ENCODE measurements at regions not wholly inside any gene's neighbourhood (a gene's known extent, or its start where the extent isn't known, plus 50 kb on each side); places are given as distances from the start of the nearest gene placed in this dataset.

DNA sequence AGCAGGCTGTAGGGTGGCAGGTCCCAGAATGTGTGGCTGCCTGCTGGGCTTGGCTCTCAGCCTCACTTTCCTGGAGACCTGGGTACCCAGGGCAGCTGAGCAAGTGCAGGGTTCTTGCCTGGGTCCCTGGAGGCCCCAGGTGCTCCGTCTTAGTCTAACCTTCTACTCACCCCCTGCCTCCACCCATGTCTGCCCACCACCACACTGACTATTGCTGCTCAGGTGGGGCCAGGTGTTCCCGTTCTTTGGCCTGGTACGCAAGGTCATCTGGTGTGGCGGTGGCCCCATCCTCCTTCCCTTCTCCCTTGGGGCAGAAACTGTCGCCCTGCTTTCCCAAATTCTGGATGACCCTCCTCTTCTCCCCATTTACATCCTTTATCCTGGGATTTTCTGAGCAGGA is 319.9 kb downstream of the TMEM121 start:
- H3K4me3 Mint-ChIP-seq: no peak overlapping the region
- H3K36me3 Mint-ChIP-seq (ENCODE audit: low read depth): peaks cover 6% of the 10 kb centered on the region; the same call in 1 of the 2 replicates
- peaks cover 2% of the 10 kb centered on the region; the same call in 1 of the 2 replicates for H3K27me3 Mint-ChIP-seq (ENCODE audit: insufficient read depth)
- no peak for DNase-seq
- TF ChIP-seq, protein P1, sequence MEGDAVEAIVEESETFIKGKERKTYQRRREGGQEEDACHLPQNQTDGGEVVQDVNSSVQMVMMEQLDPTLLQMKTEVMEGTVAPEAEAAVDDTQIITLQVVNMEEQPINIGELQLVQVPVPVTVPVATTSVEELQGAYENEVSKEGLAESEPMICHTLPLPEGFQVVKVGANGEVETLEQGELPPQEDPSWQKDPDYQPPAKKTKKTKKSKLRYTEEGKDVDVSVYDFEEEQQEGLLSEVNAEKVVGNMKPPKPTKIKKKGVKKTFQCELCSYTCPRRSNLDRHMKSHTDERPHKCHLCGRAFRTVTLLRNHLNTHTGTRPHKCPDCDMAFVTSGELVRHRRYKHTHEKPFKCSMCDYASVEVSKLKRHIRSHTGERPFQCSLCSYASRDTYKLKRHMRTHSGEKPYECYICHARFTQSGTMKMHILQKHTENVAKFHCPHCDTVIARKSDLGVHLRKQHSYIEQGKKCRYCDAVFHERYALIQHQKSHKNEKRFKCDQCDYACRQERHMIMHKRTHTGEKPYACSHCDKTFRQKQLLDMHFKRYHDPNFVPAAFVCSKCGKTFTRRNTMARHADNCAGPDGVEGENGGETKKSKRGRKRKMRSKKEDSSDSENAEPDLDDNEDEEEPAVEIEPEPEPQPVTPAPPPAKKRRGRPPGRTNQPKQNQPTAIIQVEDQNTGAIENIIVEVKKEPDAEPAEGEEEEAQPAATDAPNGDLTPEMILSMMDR (IDR thresholded peaks at IDR 0.05): no peak
- H3K9me3 Mint-ChIP-seq: peaks cover 65% of the 10 kb centered on the region
- no peak overlapping the region for H3K27ac Mint-ChIP-seq
- no peaks in the 10 kb centered on the region for H3K4me1 Mint-ChIP-seq (ENCODE audit: low read depth)

GRCh38 chr14:105847400-105847799 is 321.0 kb downstream of the TMEM121 start:
- TF ChIP-seq, protein P1 (IDR thresholded peaks at IDR 0.05): no peak
- Mint-ChIP-seq H3K9me3 (peaks cover 58% of the 10 kb centered on the region), H3K27ac (no peak overlapping the region), H3K4me1 (ENCODE audit: low read depth) (no peaks in the 10 kb centered on the region), H3K36me3 (ENCODE audit: low read depth) (peaks cover 6% of the 10 kb centered on the region; the same call in 1 of the 2 replicates), H3K27me3 (ENCODE audit: insufficient read depth) (no peaks in the 10 kb centered on the region), H3K4me3 (no peak overlapping the region)
- no peak for DNase-seq

- H3K4me1 Mint-ChIP-seq (ENCODE audit: low read depth): no peaks in the 10 kb centered on the region
- TF ChIP-seq, protein P1 (IDR thresholded peaks at IDR 0.05): no peak
- no peaks in the 10 kb centered on the region for H3K27me3 Mint-ChIP-seq (ENCODE audit: insufficient read depth)
- no peak overlapping the region for H3K27ac Mint-ChIP-seq
- H3K4me3 Mint-ChIP-seq: no peak overlapping the region
- DNase-seq: no peak
- H3K9me3 Mint-ChIP-seq: peaks cover 59% of the 10 kb centered on the region
- H3K36me3 Mint-ChIP-seq (ENCODE audit: low read depth): peaks cover 9% of the 10 kb centered on the region; the same call in 1 of the 2 replicates
These were observed 322.2 kb downstream of the TMEM121 start for GRCh38 chr14:105848570-105848969.

DNA sequence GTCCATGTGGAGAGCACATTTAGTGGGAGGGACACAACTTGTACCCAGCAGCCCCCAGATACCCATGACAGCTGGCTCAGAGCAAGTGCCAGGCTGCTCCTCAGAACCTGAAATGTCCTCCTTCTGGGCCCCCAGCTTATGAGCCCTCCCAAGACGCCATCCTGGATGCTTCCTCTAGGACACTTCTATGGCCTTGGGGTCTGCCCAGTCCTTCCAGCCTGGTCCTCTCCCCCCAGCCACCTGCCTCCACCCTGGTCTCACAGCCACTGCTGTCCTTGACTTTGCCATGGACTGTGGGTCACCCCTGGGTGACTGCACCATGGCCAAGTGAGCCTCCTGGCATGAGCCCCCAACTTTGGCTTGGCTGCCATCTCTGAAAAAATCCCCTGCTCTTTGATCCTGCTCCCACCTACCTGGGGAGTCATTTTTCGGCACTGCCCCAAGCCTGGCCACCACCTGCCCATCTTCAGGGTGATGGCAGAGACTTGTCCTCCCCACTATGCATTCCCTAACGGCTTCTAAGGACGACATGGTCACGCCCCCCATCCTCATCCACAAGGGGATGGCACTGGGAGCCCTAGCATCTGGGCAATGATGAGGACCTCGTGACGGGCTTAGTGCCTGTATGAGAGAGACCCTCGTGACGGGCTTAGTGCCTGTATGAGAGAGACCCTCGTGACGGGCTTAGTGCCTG is 323.7 kb downstream of the TMEM121 start:
- Mint-ChIP-seq H3K4me1 (ENCODE audit: low read depth) (no peaks in the 10 kb centered on the region), H3K9me3 (peaks cover 57% of the 10 kb centered on the region), H3K27me3 (ENCODE audit: insufficient read depth) (no peaks in the 10 kb centered on the region), H3K36me3 (ENCODE audit: low read depth) (peaks cover 13% of the 10 kb centered on the region; the same call in 1 of the 2 replicates), H3K27ac (no peak overlapping the region), H3K4me3 (no peak overlapping the region)
- no peak for DNase-seq
- TF ChIP-seq, protein P1 (IDR thresholded peaks at IDR 0.05): no peak

DNA sequence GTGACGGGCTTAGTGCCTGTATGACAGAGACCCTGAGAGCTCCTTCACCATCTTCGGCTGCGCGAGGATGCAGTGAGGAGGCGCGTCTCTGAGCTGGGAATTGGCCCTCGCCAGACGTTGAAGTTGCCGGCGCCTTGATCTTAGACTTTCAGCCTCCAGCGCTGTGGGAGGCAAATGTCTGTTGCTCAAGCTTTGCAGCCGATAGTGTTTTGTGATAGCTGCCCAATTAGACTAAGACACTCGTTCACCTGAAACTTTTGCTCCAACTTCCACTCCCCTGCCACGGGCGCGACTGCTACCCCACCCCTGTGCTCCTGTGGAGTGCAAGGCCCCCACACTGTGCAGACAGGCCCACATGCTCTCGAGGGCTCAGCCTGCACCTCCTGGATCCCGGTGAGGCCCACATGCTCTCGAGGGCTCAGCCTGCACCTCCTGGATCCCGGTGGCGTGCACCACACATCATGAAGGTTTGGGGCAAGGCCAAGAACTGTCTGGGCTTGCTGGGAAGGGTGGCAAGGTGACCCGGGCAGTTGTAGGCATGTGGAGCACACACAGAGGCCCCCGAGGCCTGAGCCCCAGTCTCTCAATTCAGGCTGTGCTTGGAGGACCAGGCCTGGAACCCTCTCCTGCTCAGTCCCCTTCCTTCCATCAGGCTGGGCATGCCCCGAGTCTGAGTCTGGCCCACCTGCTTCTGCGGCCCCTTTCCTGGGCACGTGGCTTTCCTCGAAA is 324.6 kb downstream of the TMEM121 start:
- peaks cover 60% of the 10 kb centered on the region for H3K9me3 Mint-ChIP-seq

More for the DNA sequence above, 324.6 kb downstream of the TMEM121 start:
- H3K36me3 Mint-ChIP-seq (ENCODE audit: low read depth): peaks cover 13% of the 10 kb centered on the region; the same call in 1 of the 2 replicates
- TF ChIP-seq, protein P1 (IDR thresholded peaks at IDR 0.05): no peak
- no peak for DNase-seq
- H3K4me1 Mint-ChIP-seq (ENCODE audit: low read depth): no peaks in the 10 kb centered on the region
- no peak overlapping the region for H3K4me3 Mint-ChIP-seq
- no peaks in the 10 kb centered on the region for H3K27me3 Mint-ChIP-seq (ENCODE audit: insufficient read depth)
- H3K27ac Mint-ChIP-seq: no peak overlapping the region
